H9 (cell line): ENCODE measurements at regions not wholly inside any gene's neighbourhood (a gene's known extent, or its start where the extent isn't known, plus 50 kb on each side); places are given as distances from the start of the nearest gene placed in this dataset.

Source experiments
- DNase-seq: peaks from one replicate; pipeline ENCODE4 v3.0.0-alpha.2; 2017
- H2AFZ ChIP-seq: one replicate; pipeline ENCODE4 v1.6.1; 2013; ENCODE audit warnings: mild to moderate bottlenecking, low read length, control low read depth, moderate library complexity
- H2AK5ac ChIP-seq: 2 replicates; pipeline ENCODE4 v1.6.1; 2013; ENCODE audit warnings: low read length, control low read depth, mixed read lengths; ENCODE audit not compliant: insufficient read length
- H2BK120ac ChIP-seq: one replicate; pipeline ENCODE4 v1.6.1; 2013; ENCODE audit warnings: low read depth, mild to moderate bottlenecking, low read length, control low read depth, inconsistent platforms; ENCODE audit not compliant: poor library complexity, severe bottlenecking
- H2BK12ac ChIP-seq: 2 replicates; pipeline ENCODE4 v1.6.1; 2013; ENCODE audit warnings: low read length, control low read depth, mixed read lengths, low read depth; ENCODE audit not compliant: insufficient read length
- H2BK15ac ChIP-seq: 2 replicates; pipeline ENCODE4 v1.6.1; 2013; ENCODE audit warnings: low read depth, low read length, control low read depth
- H2BK20ac ChIP-seq: one replicate; pipeline ENCODE4 v1.6.1; 2013; ENCODE audit warnings: low read depth, mild to moderate bottlenecking, low read length, control low read depth, inconsistent platforms; ENCODE audit not compliant: poor library complexity, severe bottlenecking
- H2BK5ac ChIP-seq: 2 replicates; pipeline ENCODE4 v1.6.1; 2013; ENCODE audit warnings: low read length, control low read depth, mixed read lengths; ENCODE audit not compliant: insufficient read length
- H3K14ac ChIP-seq: 2 replicates; pipeline ENCODE4 v1.6.1; 2013; ENCODE audit warnings: low read length, control low read depth; ENCODE audit not compliant: insufficient read depth
- H3K18ac ChIP-seq: 2 replicates; pipeline ENCODE4 v1.6.1; 2013; ENCODE audit warnings: low read depth, mild to moderate bottlenecking, mixed read lengths, low read length, control low read depth; ENCODE audit not compliant: insufficient read length
- H3K23ac ChIP-seq: 2 replicates; pipeline ENCODE4 v1.6.1; 2013; ENCODE audit warnings: low read length, control low read depth, mixed read lengths, low read depth; ENCODE audit not compliant: insufficient read length
- H3K23me2 ChIP-seq: 2 replicates; pipeline ENCODE4 v1.6.1; 2013; ENCODE audit warnings: low read depth, mild to moderate bottlenecking, mixed read lengths, low read length, control low read depth; ENCODE audit not compliant: insufficient read length, poor library complexity, severe bottlenecking
- H3K27ac ChIP-seq: 2 replicates; pipeline ENCODE4 v1.5.1; 2013; ENCODE audit warnings: low read length, control low read depth, mixed read lengths, low read depth; ENCODE audit not compliant: insufficient read length
- H3K27me3 ChIP-seq: 2 replicates; pipeline ENCODE4 v1.6.1; 2013; ENCODE audit warnings: low read length, control low read depth, inconsistent platforms; ENCODE audit not compliant: insufficient read depth
- H3K4ac ChIP-seq: 2 replicates; pipeline ENCODE4 v1.6.1; 2013; ENCODE audit warnings: low read depth, mild to moderate bottlenecking, control low read depth, inconsistent platforms, low read length, moderate library complexity
- H3K4me1 ChIP-seq: 2 replicates; pipeline ENCODE4 v1.6.1; 2013; ENCODE audit warnings: low read length, control low read depth, inconsistent platforms; ENCODE audit not compliant: insufficient read depth
- H3K4me2 ChIP-seq: 2 replicates; pipeline ENCODE4 v1.6.1; 2013; ENCODE audit warnings: low read length, control low read depth, mixed read lengths; ENCODE audit not compliant: insufficient read length, insufficient read depth
- H3K56ac ChIP-seq: 2 replicates; pipeline ENCODE4 v1.6.1; 2013; ENCODE audit warnings: low read depth, mild to moderate bottlenecking, mixed read lengths, low read length, control low read depth; ENCODE audit not compliant: insufficient read length
- H3K79me1 ChIP-seq: 2 replicates; pipeline ENCODE4 v1.6.1; 2013; ENCODE audit warnings: low read depth, mild to moderate bottlenecking, moderate library complexity, low read length, control low read depth, inconsistent platforms; ENCODE audit not compliant: insufficient read depth, poor library complexity, severe bottlenecking
- H3K79me2 ChIP-seq: 2 replicates; pipeline ENCODE4 v1.6.1; 2013; ENCODE audit warnings: low read length, control low read depth, inconsistent platforms; ENCODE audit not compliant: insufficient read depth
- H3K9ac ChIP-seq: 2 replicates; pipeline ENCODE4 v1.6.1; 2013; ENCODE audit warnings: low read length, control low read depth, mixed read lengths; ENCODE audit not compliant: insufficient read length; ENCODE audit errors: extremely low read depth
- H3K9me3 ChIP-seq: one replicate; pipeline ENCODE4 v1.6.1; 2013; ENCODE audit warnings: low read depth, low read length, inconsistent platforms; ENCODE audit not compliant: control insufficient read depth
- H3T11ph ChIP-seq: one replicate; pipeline ENCODE4 v1.6.1; 2013; ENCODE audit warnings: mild to moderate bottlenecking, low read length, control low read depth, inconsistent platforms
- H4K20me1 ChIP-seq: one replicate; pipeline ENCODE4 v1.6.1; 2013; ENCODE audit not compliant: control insufficient read depth, insufficient read length, insufficient read depth
- H4K5ac ChIP-seq: 2 replicates; pipeline ENCODE4 v1.6.1; 2013; ENCODE audit warnings: low read depth, mild to moderate bottlenecking, mixed read lengths, low read length, control low read depth; ENCODE audit not compliant: insufficient read length
- H4K8ac ChIP-seq: replicated peaks from 2 replicates; pipeline ENCODE4 v1.6.1; 2013; ENCODE audit warnings: low read length, control low read depth, mixed read lengths, low read depth; ENCODE audit not compliant: insufficient read length
- H4K91ac ChIP-seq: 2 replicates; pipeline ENCODE4 v1.6.1; 2013; ENCODE audit warnings: low read depth, mild to moderate bottlenecking, moderate library complexity, mixed read lengths, low read length, control low read depth; ENCODE audit not compliant: insufficient read length
- H3K27ac Mint-ChIP-seq, 3 experiments: 2 replicates in 2 of 3; 3 replicates in 1 of 3; pipeline ENCODE4 v1.8.0; 2020 to 2021; ENCODE audit warnings: mixed read lengths in 3 of 3, mild to moderate bottlenecking in 1 of 3, moderate library complexity in 1 of 3
- H3K27me3 Mint-ChIP-seq: 2 replicates; pipeline ENCODE4 v1.8.0; 2021; ENCODE audit warnings: low read depth, mild to moderate bottlenecking, moderate library complexity, mixed read lengths
- H3K36me3 Mint-ChIP-seq, 3 experiments: 2 replicates in 2 of 3; 3 replicates in 1 of 3; pipeline ENCODE4 v1.8.0; 2020 to 2021; ENCODE audit warnings: low read depth in 3 of 3, mixed read lengths in 3 of 3; ENCODE audit not compliant: insufficient read depth in 1 of 3
- H3K4me1 Mint-ChIP-seq, 2 experiments: 2 replicates each; pipeline ENCODE4 v1.8.0; 2020; ENCODE audit warnings: mixed read lengths in 2 of 2
- H3K4me3 Mint-ChIP-seq, 2 experiments: 2 replicates in 1 of 2; 3 replicates in 1 of 2; pipeline ENCODE4 v1.8.0; 2020 to 2021; ENCODE audit warnings: mild to moderate bottlenecking in 2 of 2, mixed read lengths in 2 of 2, moderate library complexity in 1 of 2
- H3K9me3 Mint-ChIP-seq, 2 experiments: 2 replicates in 1 of 2; 3 replicates in 1 of 2; pipeline ENCODE4 v1.8.0; 2020; ENCODE audit warnings: mild to moderate bottlenecking in 2 of 2, mixed read lengths in 2 of 2, moderate library complexity in 1 of 2
- CTCF ChIP-seq: fragments of 200-600 bp; sonication (generic); conservative IDR thresholded peaks from 3 replicates; pipeline ENCODE4 v1.8.0; 2021; ENCODE audit warnings: antibody characterized with exemption, mild to moderate bottlenecking
- WGBS: extraction: QIAGEN DNeasy Blood & Tissue Kit; methylation state at CpG from one replicate; pipeline ENCODE4 v1.1.7; 2013; ENCODE audit warnings: missing lambda C conversion rate, low lambda C conversion rate, mixed read lengths; ENCODE audit not compliant: insufficient read length; ENCODE audit errors: extremely low coverage; 5-methylcytosine and 5-hydroxymethylcytosine counted together

- no peak for DNase-seq
- H3K4me2 ChIP-seq: no peak overlapping the region
- no peak overlapping the region for H3K56ac ChIP-seq
- no peak overlapping the region for H2AK5ac ChIP-seq
- H4K20me1 ChIP-seq: no peaks in the 10 kb centered on the region
- no peak overlapping the region for H3K4ac ChIP-seq
- H3K9me3 ChIP-seq: peaks cover 18% of the 10 kb centered on the region
- H3K79me1 ChIP-seq: no peaks in the 10 kb centered on the region
- H4K5ac ChIP-seq: no peak overlapping the region
- H3K79me2 ChIP-seq: no peaks in the 10 kb centered on the region
- Mint-ChIP-seq H3K9me3 (peaks cover 56 to 63% of the 10 kb centered on the region in 2 experiments), H3K4me3 (no peak overlapping the region; a peak in 1 of 5 replicates), H3K4me1 (no peaks in the 10 kb centered on the region), H3K27ac (no peak overlapping the region), H3K36me3 (peaks cover 11 to 58% (median 24%) of the 10 kb centered on the region in 3 experiments), H3K27me3 (0 out of 2 replicates have a peak, but pooled peaks cover 1% of the 10 kb centered on the region)
- no CpG with 5 or more reads among the region's 2 CpGs for WGBS
- H3K4me1 ChIP-seq: no peaks in the 10 kb centered on the region
- H3K23ac ChIP-seq: no peak overlapping the region
- no peak overlapping the region for H2BK120ac ChIP-seq
- H2AFZ ChIP-seq: no peak overlapping the region
- no peaks in the 10 kb centered on the region for H3K27me3 ChIP-seq
- no peak overlapping the region for H3K18ac ChIP-seq
- no peak overlapping the region for H3K9ac ChIP-seq
- no peak for TF ChIP-seq CTCF
- no peaks in the 10 kb centered on the region for H3K23me2 ChIP-seq
- H2BK12ac ChIP-seq: no peak overlapping the region
- no peak overlapping the region for H4K8ac ChIP-seq
- no peak overlapping the region for H3K27ac ChIP-seq
- H3T11ph ChIP-seq: no peak overlapping the region
- no peak overlapping the region for H2BK5ac ChIP-seq
- no peak overlapping the region for H2BK15ac ChIP-seq
- H4K91ac ChIP-seq: no peak overlapping the region
- H3K14ac ChIP-seq: no peak overlapping the region
- H2BK20ac ChIP-seq: no peak overlapping the region
Measured at GRCh38 chr4:127293496-127293895, 339.3 kb upstream of the INTU start.
